Hepatocyte (in vitro differentiated cells): ENCODE measurements at regions not wholly inside any gene's neighbourhood (a gene's known extent, or its start where the extent isn't known, plus 50 kb on each side); places are given as distances from the start of the nearest gene placed in this dataset.

Experiments used
- CTCF ChIP-seq: fragments of 200-600 bp; sonication (generic); IDR thresholded peaks from 2 replicates; pipeline ENCODE4 v1.5.1; 2016; ENCODE audit warnings: antibody characterized with exemption, mild to moderate bottlenecking; ENCODE audit not compliant: poor library complexity
- EZH2 ChIP-seq: fragments of 200-600 bp; sonication (generic); IDR thresholded peaks from 2 replicates; pipeline ENCODE4 v1.6.1; 2016; ENCODE audit warnings: antibody characterized with exemption, mild to moderate bottlenecking, borderline replicate concordance
- EZH2phosphoT487 ChIP-seq: fragments of 200-600 bp; sonication (generic); IDR thresholded peaks from one replicate; pipeline ENCODE4 v1.6.1; 2018; ENCODE audit warnings: antibody characterized with exemption, mild to moderate bottlenecking, low read depth, moderate library complexity; ENCODE audit not compliant: unreplicated experiment, severe bottlenecking

DNA sequence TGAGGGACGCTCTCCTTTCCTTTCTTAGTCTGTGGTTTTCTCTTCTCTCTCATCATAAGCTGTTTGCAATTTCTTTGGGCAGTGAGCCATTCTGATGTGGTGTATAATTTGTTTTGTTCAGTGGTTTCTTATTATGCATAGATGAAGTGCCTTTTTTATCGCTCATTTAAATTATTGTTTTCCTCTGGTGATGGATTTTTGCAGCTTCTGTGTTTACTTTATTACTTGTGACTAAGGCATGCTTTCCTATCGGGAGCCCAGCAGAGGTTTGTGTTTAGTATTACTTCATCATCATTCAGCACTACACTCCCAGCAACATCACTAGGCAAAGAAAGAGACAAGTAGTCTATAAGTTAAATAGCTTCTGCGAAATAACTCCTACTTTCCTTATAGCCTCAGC is 586.6 kb upstream of the NOVA1 start:
- TF ChIP-seq CTCF (no peak), EZH2 (no peak), EZH2phosphoT487 (no peak)
